ENCODE measurements at regions not wholly inside any gene's neighbourhood (a gene's known extent, or its start where the extent isn't known, plus 50 kb on each side); places are given as distances from the start of the nearest gene placed in this dataset.

GRCh38 chr3:124075753-124076152, 83.8 kb upstream of the ROPN1 start:
- Mint-ChIP-seq H3K4me1 (peaks cover 25% of the 10 kb centered on the region), H3K9me3 (no peaks in the 10 kb centered on the region), H3K36me3 (ENCODE audit: low read depth) (no peaks in the 10 kb centered on the region), H3K27ac (no peak overlapping the region), H3K27me3 (ENCODE audit: low read depth, poor library complexity) (peaks cover 2% of the 10 kb centered on the region), H3K4me3 (no peak overlapping the region)
- no peak for DNase-seq
- TF ChIP-seq CTCF (IDR thresholded peaks at IDR 0.05): no peak

DNA sequence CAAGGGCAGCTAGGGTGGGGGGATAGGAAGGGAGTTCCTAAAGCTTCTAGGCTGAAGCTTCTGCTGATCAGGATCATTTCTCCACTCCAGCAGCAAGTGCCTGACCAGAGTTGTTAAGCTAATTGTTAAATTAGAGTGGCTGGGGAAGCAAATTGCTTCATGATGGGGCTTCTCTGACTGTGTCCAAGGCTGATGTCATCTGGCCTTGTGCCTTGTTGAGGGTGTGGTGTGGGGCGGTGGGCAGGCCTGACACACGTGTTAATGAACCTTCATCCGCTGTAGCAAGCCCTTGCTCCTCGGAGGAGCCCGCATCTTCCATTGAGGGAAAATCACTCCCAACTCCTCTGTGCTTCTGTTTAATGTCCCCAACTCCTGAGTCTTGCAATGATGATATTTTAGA, 84.3 kb upstream of the ROPN1 start:
- H3K36me3 Mint-ChIP-seq (ENCODE audit: low read depth): no peaks in the 10 kb centered on the region
- H3K4me1 Mint-ChIP-seq: peaks cover 25% of the 10 kb centered on the region
- no peak for DNase-seq
- no peak overlapping the region for H3K27ac Mint-ChIP-seq
- no peak overlapping the region for H3K4me3 Mint-ChIP-seq
- no peaks in the 10 kb centered on the region for H3K9me3 Mint-ChIP-seq
- TF ChIP-seq CTCF (IDR thresholded peaks at IDR 0.05): no peak
- H3K27me3 Mint-ChIP-seq (ENCODE audit: low read depth, poor library complexity): peaks cover 2% of the 10 kb centered on the region

DNA sequence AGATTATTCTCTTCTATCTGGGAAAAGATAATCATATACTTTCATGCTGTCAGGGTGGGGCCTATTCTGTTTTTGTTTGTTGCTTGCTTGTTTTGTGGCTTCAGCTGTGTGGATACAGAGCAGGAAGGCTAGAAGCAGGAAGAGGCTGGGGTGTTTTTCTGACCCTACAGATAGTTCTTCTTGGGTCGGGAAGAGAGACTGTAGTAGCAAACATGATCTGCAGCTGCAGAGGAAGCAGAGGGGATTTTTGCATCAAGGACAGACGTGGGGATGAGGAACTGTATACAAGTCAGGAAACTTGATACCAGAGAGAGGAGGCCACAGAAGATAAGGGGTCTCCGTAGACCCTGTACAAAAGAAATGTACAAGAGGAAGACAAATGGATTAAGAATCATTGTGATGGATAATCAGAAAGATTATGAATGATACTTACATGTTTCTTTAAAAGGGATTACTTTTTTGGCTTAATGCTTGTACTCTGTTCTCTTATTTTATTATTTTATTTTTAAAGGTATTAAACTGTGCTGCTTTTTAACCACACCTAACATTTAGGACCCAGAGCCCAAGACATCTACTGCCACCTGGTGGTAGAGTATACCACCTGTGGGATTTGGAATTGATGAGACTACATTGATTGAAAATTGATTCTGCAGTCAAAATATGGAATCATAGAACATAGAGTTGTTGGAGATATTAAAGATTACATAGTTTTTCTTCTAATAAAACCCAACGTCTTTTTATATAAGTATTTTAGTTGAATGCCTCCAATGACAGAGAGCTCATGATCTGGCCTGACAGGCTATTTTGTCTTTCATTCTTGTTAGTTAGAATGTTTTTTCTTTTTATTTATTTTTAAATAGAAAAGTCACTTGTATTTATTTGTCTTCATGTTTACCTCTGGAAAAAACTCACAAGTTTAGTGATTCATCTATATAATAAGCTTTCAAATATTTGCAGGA, 87.3 kb upstream of the ROPN1 start:
- H3K36me3 Mint-ChIP-seq (ENCODE audit: low read depth): no peaks in the 10 kb centered on the region
- peak; percentile 87 for TF ChIP-seq CTCF (IDR thresholded peaks at IDR 0.05)
- H3K4me3 Mint-ChIP-seq: no peak overlapping the region
- H3K4me1 Mint-ChIP-seq: peaks cover 30% of the 10 kb centered on the region
- H3K27ac Mint-ChIP-seq: peak overlapping the region; percentile 17
- no peaks in the 10 kb centered on the region for H3K9me3 Mint-ChIP-seq
- DNase-seq: peak; percentile 27
- peaks cover 9% of the 10 kb centered on the region for H3K27me3 Mint-ChIP-seq (ENCODE audit: low read depth, poor library complexity)

DNA sequence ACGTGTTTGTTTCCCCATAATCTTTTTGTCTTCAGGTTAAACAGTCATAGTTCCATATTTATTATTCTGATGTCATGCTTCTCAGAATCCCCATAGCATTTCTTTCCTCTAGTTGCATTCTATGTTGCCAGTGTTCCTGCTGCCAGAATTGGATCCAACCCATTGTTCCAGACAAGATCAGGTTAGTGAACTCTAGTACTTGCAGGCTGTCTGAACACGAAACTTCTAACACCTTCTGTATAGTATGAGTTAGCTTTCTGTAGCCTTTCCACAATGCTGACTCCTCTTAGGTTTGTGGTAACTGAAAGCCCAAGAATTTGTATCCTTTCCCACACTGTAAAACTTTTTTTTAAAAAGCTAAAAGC, 88.0 kb upstream of the ROPN1 start:
- Mint-ChIP-seq H3K27me3 (ENCODE audit: low read depth, poor library complexity) (peaks cover 9% of the 10 kb centered on the region), H3K4me3 (no peak overlapping the region), H3K27ac (no peak overlapping the region), H3K36me3 (ENCODE audit: low read depth) (no peaks in the 10 kb centered on the region), H3K4me1 (peaks cover 29% of the 10 kb centered on the region), H3K9me3 (no peaks in the 10 kb centered on the region)
- no peak for TF ChIP-seq CTCF (IDR thresholded peaks at IDR 0.05)
- DNase-seq: no peak

DNA sequence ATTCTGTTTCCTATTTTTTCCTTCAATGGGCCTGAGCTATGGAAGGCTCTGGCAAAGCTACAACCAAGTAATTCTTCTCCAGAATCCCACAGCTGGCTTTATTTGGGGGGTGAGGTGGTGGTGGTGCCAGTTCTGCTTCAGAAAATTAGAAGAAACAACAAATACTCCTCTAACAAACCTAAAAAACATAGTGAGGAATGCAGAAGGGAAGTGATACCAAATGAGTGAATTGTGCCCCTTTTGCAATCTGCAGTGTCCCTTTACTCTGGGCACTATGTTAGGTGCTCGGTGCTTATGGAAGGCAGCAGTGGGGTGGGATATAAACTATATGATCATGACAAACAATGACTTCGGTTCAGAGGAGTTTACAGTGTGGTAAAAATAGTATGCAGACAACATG, 90.4 kb upstream of the ROPN1 start:
- Mint-ChIP-seq H3K9me3 (no peaks in the 10 kb centered on the region), H3K27me3 (ENCODE audit: low read depth, poor library complexity) (peaks cover 9% of the 10 kb centered on the region), H3K27ac (no peak overlapping the region), H3K4me1 (peaks cover 17% of the 10 kb centered on the region), H3K4me3 (no peak overlapping the region), H3K36me3 (ENCODE audit: low read depth) (peaks cover 4% of the 10 kb centered on the region)
- no peak for TF ChIP-seq CTCF (IDR thresholded peaks at IDR 0.05)
- no peak for DNase-seq

All from nephron progenitor cell (in vitro differentiated cells).